Ecto neural progenitor cell (in vitro differentiated cells): ENCODE measurements at regions not wholly inside any gene's neighbourhood (a gene's known extent, or its start where the extent isn't known, plus 50 kb on each side); places are given as distances from the start of the nearest gene placed in this dataset.
A peak's percentile ranks its signal among the peaks of the same experiment; 100 is the strongest.
"Not testable (repeated sequence)": the region's sequence is repeated elsewhere in the genome, so short reads cannot be mapped to it uniquely, and the experiment has no call there.

ENCODE experiments used
- DNase-seq: peaks from one replicate; pipeline ENCODE4 v3.0.0-alpha.2; 2018; ENCODE audit warnings: low spot score

DNA sequence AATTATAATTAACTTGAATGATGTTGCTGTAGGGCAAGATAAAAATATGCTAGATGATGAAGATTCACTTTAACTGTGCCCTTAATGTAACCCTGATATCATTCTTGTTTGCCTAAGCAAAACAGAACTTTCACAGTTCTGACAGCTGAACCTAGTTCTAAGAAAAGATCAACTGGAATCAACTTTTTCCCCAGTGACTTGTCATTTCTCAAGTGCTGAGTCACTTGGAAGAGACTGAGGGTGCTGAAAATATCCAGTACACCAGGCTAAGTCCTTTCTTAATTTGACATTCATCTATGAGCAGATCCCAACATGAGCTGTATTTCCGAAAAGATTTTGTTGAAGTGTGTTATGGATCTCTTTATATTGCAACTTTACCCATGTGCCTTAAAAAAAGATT, 140.4 kb downstream of the MID1IP1 start:
- DNase-seq = no peak

GRCh38 chrX:38943120-38943519, 141.9 kb downstream of the MID1IP1 start:
- no peak for DNase-seq

DNA sequence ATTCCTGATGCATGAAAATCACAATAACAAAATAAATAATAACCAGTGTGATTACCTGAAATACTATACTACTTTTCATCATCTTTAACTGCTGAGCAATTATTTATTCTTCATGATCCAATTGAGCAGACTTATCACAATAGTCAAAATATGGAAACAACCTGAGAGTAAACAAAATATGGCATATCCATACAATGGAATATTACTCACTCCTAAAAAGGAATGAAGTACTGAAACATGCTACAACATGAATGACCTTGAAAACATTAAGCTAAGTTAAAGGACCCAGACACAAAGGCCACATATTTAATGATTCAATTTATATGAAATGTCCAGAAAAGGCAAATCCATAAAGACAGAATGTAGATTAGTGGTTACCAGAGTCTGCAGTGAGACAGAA, 146.8 kb downstream of the MID1IP1 start:
- no peak for DNase-seq

- no peak for DNase-seq
These were observed 153.3 kb downstream of the MID1IP1 start for GRCh38 chrX:38954520-38954919.

DNA sequence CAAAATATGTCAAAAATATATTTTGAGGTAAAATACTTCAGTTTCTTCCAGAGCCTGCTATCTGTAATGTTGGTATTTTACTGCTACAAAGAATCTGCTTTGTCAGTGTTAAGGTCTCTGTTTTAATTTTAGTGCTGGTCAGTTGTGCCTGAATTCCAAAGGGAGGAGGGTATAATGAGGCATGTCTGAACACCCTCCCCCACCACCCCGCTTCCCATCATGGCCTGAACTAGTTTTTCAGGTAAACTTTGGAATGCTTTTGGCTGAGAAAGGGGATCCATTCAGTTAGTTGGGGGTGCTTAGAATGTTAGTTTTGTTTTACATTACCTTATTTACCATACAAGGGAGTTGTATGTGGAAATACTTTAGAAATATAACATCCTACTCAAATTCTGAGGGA, 158.5 kb downstream of the MID1IP1 start:
- DNase-seq = no peak

GRCh38 chrX:38960137-38960536, 158.9 kb downstream of the MID1IP1 start:
- no peak for DNase-seq

DNA sequence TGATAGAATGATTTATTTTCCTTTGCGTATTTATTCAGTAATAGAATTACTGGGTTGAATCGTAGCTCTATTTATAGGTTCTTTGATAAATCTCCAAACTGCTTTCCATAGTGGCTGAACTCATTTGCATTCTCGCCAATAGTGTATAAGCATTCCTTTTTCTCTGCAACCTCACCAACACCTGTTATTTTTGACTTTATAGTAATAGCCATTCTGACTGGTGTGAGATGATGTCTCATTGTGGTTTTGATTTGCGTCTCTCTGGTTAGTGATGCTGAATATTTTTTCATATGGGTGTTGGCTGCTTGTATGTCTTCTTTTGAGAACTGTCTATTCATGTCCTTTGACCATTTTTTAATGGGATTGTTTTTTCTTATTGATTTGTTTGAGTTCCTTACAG, 160.7 kb downstream of the MID1IP1 start:
- DNase-seq = no peak

DNA sequence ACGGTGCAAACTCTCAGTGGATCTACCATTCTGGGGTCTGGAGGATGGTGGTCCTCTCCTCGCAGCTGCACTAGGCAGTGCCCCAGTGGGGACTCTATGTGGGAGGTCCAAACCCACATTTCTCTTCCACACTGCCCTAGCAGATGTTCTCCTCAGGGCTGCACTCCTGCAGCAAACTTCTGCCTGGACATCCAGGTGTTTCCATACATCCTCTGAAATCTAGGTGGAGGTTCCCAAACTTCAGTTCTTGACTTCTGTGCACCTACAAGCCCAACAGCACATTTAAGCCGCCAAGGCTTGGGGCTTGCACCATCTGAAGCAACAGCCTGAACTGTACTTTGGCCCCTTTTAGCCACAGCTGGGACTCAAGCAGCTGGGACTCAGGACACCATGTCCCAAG, 162.0 kb downstream of the MID1IP1 start:
- not testable (repeated sequence) for DNase-seq

GRCh38 chrX:38965888-38966287, 164.6 kb downstream of the MID1IP1 start:
- DNase-seq = peak; percentile 47

GRCh38 chrX:38968344-38969216, 167.3 kb downstream of the MID1IP1 start:
- no peak for DNase-seq

DNA sequence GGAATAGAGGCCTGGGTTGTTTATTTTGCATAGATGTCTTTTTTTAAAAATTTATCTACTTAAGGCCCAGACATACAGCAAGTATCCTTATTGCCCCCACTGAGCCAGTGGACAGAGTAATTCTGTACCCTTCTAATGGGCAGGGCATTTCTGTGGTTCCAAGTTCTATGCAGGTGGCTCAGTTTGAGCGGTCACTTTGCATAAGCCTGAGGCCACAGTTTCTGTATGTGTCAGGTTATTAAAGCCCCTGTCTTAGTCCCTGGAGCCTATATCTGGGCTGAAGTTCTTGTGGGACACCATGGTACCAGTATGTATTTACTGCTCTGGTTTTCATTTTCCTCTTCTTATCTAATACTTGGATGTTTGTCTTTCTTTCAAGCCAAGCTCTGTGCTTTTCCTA, 168.8 kb downstream of the MID1IP1 start:
- no peak for DNase-seq

GRCh38 chrX:38970845-38971244, 169.6 kb downstream of the MID1IP1 start:
- DNase-seq = no peak

DNA sequence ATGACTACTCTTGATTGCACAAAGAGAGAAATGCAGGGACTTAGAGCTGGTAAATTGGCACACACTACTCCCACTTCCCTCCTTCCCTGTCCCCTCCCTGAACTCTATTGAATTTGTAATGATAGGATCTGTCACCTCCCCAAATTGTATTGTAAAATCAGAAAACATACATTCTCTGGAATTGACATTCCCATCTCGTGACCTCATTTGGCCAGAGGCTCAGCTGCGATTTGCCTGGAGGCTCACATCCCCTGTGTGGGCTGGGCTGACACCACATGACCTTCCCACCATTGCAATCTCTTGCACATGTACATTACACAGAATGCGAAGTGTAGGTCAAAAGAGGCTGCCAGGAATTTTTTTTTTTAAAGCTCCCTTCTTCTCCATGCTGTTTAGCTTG, 172.1 kb downstream of the MID1IP1 start:
- DNase-seq = no peak

DNA sequence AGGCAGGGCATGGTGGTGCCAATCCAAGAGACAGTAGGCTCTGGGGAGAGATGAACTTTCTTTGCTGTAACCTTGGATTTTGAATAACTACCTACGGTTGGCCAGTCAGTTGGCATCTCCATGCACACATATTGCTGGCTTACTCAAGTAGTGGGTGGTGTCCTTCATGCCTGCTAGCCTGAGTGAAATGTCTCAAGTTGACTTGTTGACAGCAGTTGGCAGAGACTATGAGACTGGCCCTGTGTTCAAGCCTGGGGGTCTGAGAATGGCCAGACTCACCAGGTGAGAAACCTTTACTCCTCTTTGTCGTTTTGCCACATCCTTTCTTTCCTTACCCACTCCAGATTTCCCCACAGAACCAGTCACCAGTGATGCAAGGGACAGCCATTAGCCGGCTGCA, 173.3 kb downstream of the MID1IP1 start:
- no peak for DNase-seq

DNA sequence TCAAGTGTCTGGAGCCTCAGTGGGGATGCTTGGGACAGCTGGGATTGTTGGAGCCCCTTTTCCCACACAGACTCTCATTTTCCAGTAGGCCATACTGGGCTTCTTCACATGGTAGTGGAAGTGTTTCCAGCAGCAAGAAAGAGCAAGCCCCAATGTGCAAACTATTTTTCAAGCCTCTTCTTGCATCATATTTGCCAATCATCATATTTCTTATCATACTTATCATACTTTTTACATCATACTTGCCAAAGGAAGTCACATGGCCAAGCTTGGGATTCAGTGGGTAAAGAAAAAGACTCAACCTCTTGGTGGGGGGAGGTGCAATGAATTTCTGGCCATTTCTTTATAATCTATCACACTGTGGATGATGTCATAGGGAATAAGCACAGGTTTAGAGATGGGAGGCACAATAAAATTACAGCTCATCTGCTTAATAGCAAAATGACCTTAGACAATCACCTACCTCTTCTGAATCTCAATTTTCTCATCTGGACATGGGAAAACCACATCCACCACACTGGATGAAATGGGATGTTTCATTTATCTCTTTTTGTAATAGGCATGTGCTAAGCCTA, 174.2 kb downstream of the MID1IP1 start:
- no peak for DNase-seq

DNA sequence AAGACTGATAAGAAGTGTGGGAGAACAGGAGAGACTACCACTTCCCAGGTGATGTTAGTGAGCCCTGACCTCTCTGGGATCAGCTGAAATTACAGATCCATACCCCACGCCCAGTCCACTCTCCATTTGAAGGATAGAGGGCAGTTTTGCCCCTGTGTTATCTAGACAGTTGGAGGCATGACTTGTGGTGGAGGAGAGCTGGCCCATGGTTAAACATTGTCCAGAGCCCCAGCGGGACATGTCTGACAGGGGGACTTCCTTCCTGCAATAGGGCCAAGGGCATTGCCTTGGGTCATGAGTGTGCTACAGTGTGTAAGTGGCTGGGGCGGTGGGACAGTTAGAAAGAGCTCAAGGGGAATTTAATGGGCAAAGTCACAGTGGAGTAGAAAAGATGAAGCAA, 181.1 kb downstream of the MID1IP1 start:
- DNase-seq = no peak

- no peak for DNase-seq
These were observed 181.6 kb downstream of the MID1IP1 start for GRCh38 chrX:38982843-38983242.

DNA sequence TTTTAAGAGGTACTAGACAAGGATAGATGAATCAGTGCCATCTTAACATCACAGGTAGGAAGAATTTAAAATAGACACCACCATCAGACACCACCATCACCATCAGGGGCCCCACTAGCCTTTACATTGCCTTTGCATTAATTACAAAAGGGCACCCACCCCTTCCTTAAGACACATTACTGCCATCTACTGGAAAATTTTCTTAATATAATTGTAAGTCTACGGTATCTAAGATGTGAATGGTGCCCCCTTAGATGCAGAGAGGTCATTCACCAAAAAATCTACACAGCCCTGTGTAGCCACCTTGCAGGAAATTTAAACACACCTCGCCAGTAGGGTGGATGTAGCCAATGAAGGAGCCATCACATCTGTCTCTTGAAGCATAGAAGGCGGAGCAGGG, 184.1 kb downstream of the MID1IP1 start:
- no peak for DNase-seq

- DNase-seq = no peak
These were observed 184.7 kb downstream of the MID1IP1 start for GRCh38 chrX:38985945-38986344.

DNA sequence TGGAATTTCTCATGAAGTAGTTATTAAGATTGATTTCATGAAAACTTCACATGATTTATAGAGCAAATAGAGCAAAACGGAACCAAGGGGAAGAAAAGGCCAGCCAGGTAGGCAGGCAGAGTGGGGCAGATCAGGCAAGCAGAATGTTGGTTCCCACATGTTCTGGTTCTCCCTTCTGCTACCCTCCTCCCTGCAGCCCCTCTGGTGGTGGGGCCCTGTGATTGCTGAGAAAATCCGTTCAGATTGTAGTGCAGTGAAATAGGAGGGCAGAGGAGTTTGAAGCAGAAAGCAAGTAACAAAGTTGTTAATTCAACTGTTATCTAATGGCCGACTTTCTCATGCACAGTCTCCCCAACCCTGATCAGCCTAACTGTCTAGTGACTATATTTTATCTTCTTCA, 185.3 kb downstream of the MID1IP1 start:
- DNase-seq = no peak

DNA sequence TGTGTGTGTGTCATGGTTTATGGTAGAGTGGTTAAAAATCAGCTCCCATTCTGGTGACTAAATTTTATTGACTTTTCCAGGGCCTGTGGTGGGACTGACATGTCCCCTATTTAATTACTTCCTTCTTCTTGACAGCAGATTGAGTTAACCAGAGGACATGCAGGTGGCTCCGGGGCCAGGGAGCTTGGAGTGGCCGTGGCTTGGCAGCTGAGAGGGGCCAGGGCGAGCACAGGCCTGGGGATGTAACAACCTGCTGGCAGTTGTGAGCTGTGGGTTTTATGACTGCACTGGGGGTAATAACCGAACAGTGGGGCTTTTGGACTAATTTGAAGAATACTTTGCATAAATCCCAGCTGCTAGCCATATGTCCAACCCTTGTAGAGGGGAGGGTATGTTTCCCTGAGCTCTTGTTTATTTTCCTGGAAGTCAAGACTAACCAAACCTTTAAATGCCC, 186.0 kb downstream of the MID1IP1 start:
- DNase-seq = no peak

DNA sequence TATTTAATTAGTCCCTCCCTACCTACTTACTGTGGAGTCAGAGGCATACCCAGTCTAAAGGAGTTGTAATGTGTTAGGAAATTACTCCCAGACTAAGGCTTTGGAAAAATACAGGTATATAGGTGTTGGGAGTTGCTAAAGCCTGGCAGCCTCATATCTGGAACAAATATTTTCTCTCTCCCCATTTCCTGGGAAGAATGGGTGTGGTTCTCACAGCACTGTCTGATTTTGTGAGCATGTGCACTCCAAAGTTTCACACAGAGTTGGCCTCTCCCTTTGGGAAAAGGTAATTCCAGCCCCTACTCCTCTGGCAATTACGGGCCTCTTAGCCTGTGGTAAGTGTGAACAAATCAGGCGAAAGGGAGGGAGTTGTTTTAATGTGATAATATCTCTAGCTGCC, 187.0 kb downstream of the MID1IP1 start:
- DNase-seq = no peak

DNA sequence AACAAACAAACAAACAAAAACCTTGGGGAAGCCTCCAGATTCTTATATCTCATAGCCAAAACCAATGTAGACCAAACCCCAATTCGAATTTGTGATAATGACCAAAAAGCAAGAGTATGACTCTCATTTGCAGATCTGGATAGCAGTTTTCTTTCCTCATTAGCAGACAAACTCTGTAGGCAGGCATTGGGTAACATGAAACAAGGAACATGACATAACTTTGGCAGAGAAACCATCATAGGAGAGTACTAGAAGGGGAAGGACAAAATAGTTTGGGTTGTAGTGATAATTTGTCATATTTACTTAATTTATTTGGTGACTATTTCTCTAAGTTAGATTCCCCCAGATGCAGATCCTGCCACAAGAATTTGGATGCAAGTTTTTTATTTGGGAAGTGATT, 187.8 kb downstream of the MID1IP1 start:
- no peak for DNase-seq
